ENCODE measurements at regions not wholly inside any gene's neighbourhood (a gene's known extent, or its start where the extent isn't known, plus 50 kb on each side); places are given as distances from the start of the nearest gene placed in this dataset.
A peak's percentile ranks its signal among the peaks of the same experiment; 100 is the strongest.

GRCh38 chr6:14645841-14646240 lies 528.3 kb downstream of the CD83 start:
- no peak overlapping the region for H2AFZ ChIP-seq (ENCODE audit: low read depth, low read length, poor library complexity, severe bottlenecking)
- TF ChIP-seq ZNF274 (IDR thresholded peaks at IDR 0.05; ENCODE audit: low read depth, low read length): no peak
- no peak for TF ChIP-seq SP1 (IDR thresholded peaks at IDR 0.05; ENCODE audit: low read depth)
- no peak for TF ChIP-seq POLR2AphosphoS5 (IDR thresholded peaks at IDR 0.05; ENCODE audit: low read depth, low read length)
- no peak for TF ChIP-seq RAD21 (IDR thresholded peaks at IDR 0.05; ENCODE audit: low read depth)
- TF ChIP-seq YY1 (IDR thresholded peaks at IDR 0.05; ENCODE audit: extremely low read depth, insufficient replicate concordance, low read depth, low read length): no peak
- TF ChIP-seq EZH2phosphoT487 (IDR thresholded peaks at IDR 0.05; ENCODE audit: borderline replicate concordance): no peak
- TF ChIP-seq CTCF (IDR thresholded peaks at IDR 0.05 in 2 of 3, conservative IDR thresholded peaks at IDR 0.05 in 1 of 3; ENCODE audit: borderline replicate concordance in 1 of 3, insufficient read depth in 1 of 3, low read depth in 2 of 3, low read length in 2 of 3): no peak
- TF ChIP-seq EGR1 (IDR thresholded peaks at IDR 0.05; ENCODE audit: low read depth): no peak
- no peak for TF ChIP-seq CEBPB (IDR thresholded peaks at IDR 0.05; ENCODE audit: low read depth)
- TF ChIP-seq ZBTB33 (IDR thresholded peaks at IDR 0.05; ENCODE audit: extremely low read depth, insufficient replicate concordance, low read length): no peak
- TF ChIP-seq ELF1 (IDR thresholded peaks at IDR 0.05; ENCODE audit: borderline replicate concordance, low read depth): no peak
- no peak for TF ChIP-seq ZFX (IDR thresholded peaks at IDR 0.05)
- no peak for TF ChIP-seq POLR2A (IDR thresholded peaks at IDR 0.05; ENCODE audit: borderline replicate concordance, extremely low read depth, insufficient read depth, insufficient read length)
- no peak for TF ChIP-seq CBX3 (IDR thresholded peaks at IDR 0.05; ENCODE audit: low read depth)
- no peak for TF ChIP-seq MAX (IDR thresholded peaks at IDR 0.05)
- intact Hi-C loops (cut with micrococcal nuclease): no loop called here
- H3K27me3 ChIP-seq (ENCODE audit: insufficient read depth, low read length): no peaks in the 10 kb centered on the region
- no peak overlapping the region for H3K9ac ChIP-seq (ENCODE audit: low read length)
- POLR2A ChIA-PET: no interaction called here
- H3K27ac ChIP-seq (ENCODE audit: low read depth, low read length): no peak overlapping the region
- no peak overlapping the region for H3K4me3 ChIP-seq (replicated peaks in 1 of 2; ENCODE audit: low read depth in 1 of 2, low read length in 2 of 2)
- no peaks in the 10 kb centered on the region for H3K9me3 ChIP-seq (ENCODE audit: control insufficient read depth in 1 of 2, insufficient read depth in 1 of 2, low read depth in 1 of 2, low read length in 2 of 2)
- no peaks in the 10 kb centered on the region for H3K9me2 ChIP-seq (ENCODE audit: insufficient read depth)
- H3K4me1 ChIP-seq (ENCODE audit: control insufficient read depth in 1 of 2, insufficient read depth in 2 of 2, low read length in 2 of 2): peaks cover 0 to 9% of the 10 kb centered on the region in 2 experiments; a peak in 2 of 4 replicates
- H3K4me2 ChIP-seq (ENCODE audit: low read length): peak overlapping the region; percentile 15; the same call in 1 of the 2 replicates
- RAD21 ChIA-PET (ENCODE audit: low non-redundant PET in 1 of 2, low total read pairs in 2 of 2, uncharacterized antibody in 2 of 2, unreplicated experiment in 2 of 2): no interaction called here
- no peaks in the 10 kb centered on the region for H3K36me3 ChIP-seq (ENCODE audit: control insufficient read depth in 1 of 2, insufficient read depth in 2 of 2, low read length in 2 of 2)
- CTCF ChIA-PET: no interaction called here
- no TSS peak for BruUV-seq (replicated peaks)
- no peaks in the 10 kb centered on the region for H4K20me1 ChIP-seq (ENCODE audit: insufficient read depth)
- DNase-seq (ENCODE audit: low read depth, low spot score) (no peak), ATAC-seq (no peak)
- no peaks in the 10 kb centered on the region for H3K79me2 ChIP-seq (ENCODE audit: insufficient read depth, low read length)

Measured in HCT116 (cell line).